B cell (primary cell): ENCODE measurements at regions not wholly inside any gene's neighbourhood (a gene's known extent, or its start where the extent isn't known, plus 50 kb on each side); places are given as distances from the start of the nearest gene placed in this dataset.

Experiments used
- CTCF ChIP-seq: fragments of 200-600 bp; IDR thresholded peaks from one replicate; pipeline ENCODE4 v1.8.0; 2022; ENCODE audit warnings: antibody characterized with exemption, mild to moderate bottlenecking
- EZH2 ChIP-seq: IDR thresholded peaks from 2 replicates; pipeline ENCODE4 v1.6.1; 2012; ENCODE audit warnings: borderline replicate concordance, low read depth, mild to moderate bottlenecking, moderate library complexity, low read length; ENCODE audit not compliant: insufficient read depth, poor library complexity, severe bottlenecking

- TF ChIP-seq CTCF = no peak
- TF ChIP-seq EZH2 = no peak
Measured at GRCh38 chr5:73233053-73233460, 60.1 kb downstream of the TMEM174 start.
